Activated naive CD8-positive, alpha-beta T cell treated with anti-CD3 and anti-CD28 coated beads, Interleukin-2, amount 10 ng/mL, durations not matched to agents 7 days and 5 days (primary cell): ENCODE measurements at regions not wholly inside any gene's neighbourhood (a gene's known extent, or its start where the extent isn't known, plus 50 kb on each side); places are given as distances from the start of the nearest gene placed in this dataset.

ENCODE experiments used
- ATAC-seq: fragments of 150-1000 bp; cut with Tn5 transposase; one replicate; pipeline ENCODE4 v1.10.0; 2021; ENCODE audit warnings: low read depth, moderate library complexity
- POLR2A ChIA-PET: fragments of 350-600 bp; sonication (Branson Sonifier 250); formaldehyde crosslinking; loops from one replicate; lab custom pipeline; 2021; ENCODE audit warnings: antibody characterized with exemption; lab: Charles Lee
- DNase-seq: peaks from one replicate; pipeline ENCODE4 v3.0.0; 2021
- H3K27ac Mint-ChIP-seq: one replicate; pipeline ENCODE4 v1.8.0; 2022; ENCODE audit warnings: mild to moderate bottlenecking, mixed read lengths
- H3K27me3 Mint-ChIP-seq: one replicate; pipeline ENCODE4 v1.8.0; 2022; ENCODE audit warnings: mild to moderate bottlenecking, moderate library complexity, mixed read lengths
- H3K36me3 Mint-ChIP-seq: one replicate; pipeline ENCODE4 v1.8.0; 2021; ENCODE audit warnings: mild to moderate bottlenecking, mixed read lengths
- H3K4me1 Mint-ChIP-seq: one replicate; pipeline ENCODE4 v1.8.0; 2021; ENCODE audit warnings: mixed read lengths
- H3K4me3 Mint-ChIP-seq: one replicate; pipeline ENCODE4 v1.8.0; 2022; ENCODE audit warnings: mild to moderate bottlenecking, moderate library complexity, mixed read lengths
- H3K9me3 Mint-ChIP-seq: one replicate; pipeline ENCODE4 v1.8.0; 2021; ENCODE audit warnings: mixed read lengths

GRCh38 chr11:127063241-127063640 lies 62.7 kb upstream of the KIRREL3 start:
- ATAC-seq, result no peak
- Mint-ChIP-seq H3K27me3 (no peaks in the 10 kb centered on the region), H3K9me3 (no peaks in the 10 kb centered on the region), H3K4me1 (no peaks in the 10 kb centered on the region), H3K27ac (no peak overlapping the region), H3K4me3 (no peak overlapping the region), H3K36me3 (no peaks in the 10 kb centered on the region)
- POLR2A ChIA-PET, result no interaction called here
- DNase-seq, result no peak

GRCh38 chr11:127061947-127062346 lies 61.4 kb upstream of the KIRREL3 start:
- Mint-ChIP-seq H3K9me3 (no peaks in the 10 kb centered on the region), H3K27ac (no peak overlapping the region), H3K27me3 (no peaks in the 10 kb centered on the region), H3K4me1 (no peaks in the 10 kb centered on the region), H3K36me3 (no peaks in the 10 kb centered on the region), H3K4me3 (no peak overlapping the region)
- no peak for DNase-seq
- ATAC-seq, result no peak
- POLR2A ChIA-PET, result no interaction called here

- ATAC-seq (no peak), DNase-seq (no peak)
- no peak overlapping the region for H3K27ac Mint-ChIP-seq
- no peaks in the 10 kb centered on the region for H3K9me3 Mint-ChIP-seq
- H3K4me1 Mint-ChIP-seq, result no peaks in the 10 kb centered on the region
- no peak overlapping the region for H3K4me3 Mint-ChIP-seq
- no peaks in the 10 kb centered on the region for H3K36me3 Mint-ChIP-seq
- H3K27me3 Mint-ChIP-seq, result no peaks in the 10 kb centered on the region
- POLR2A ChIA-PET, result no interaction called here
These were observed 59.2 kb upstream of the KIRREL3 start for GRCh38 chr11:127059750-127060149.

- DNase-seq, result no peak
- Mint-ChIP-seq H3K27ac (no peak overlapping the region), H3K36me3 (no peaks in the 10 kb centered on the region), H3K27me3 (no peaks in the 10 kb centered on the region), H3K4me3 (no peak overlapping the region), H3K4me1 (no peaks in the 10 kb centered on the region), H3K9me3 (no peaks in the 10 kb centered on the region)
- POLR2A ChIA-PET, result no interaction called here
- ATAC-seq, result no peak
These were observed 58.7 kb upstream of the KIRREL3 start for GRCh38 chr11:127059286-127059685.

- ATAC-seq (no peak), DNase-seq (no peak)
- Mint-ChIP-seq H3K4me3 (no peak overlapping the region), H3K4me1 (no peaks in the 10 kb centered on the region), H3K9me3 (no peaks in the 10 kb centered on the region), H3K36me3 (no peaks in the 10 kb centered on the region), H3K27me3 (no peaks in the 10 kb centered on the region), H3K27ac (no peak overlapping the region)
- POLR2A ChIA-PET, result no interaction called here
These were observed 58.0 kb upstream of the KIRREL3 start for GRCh38 chr11:127058524-127058923.

GRCh38 chr11:127057126-127057525 lies 56.6 kb upstream of the KIRREL3 start:
- POLR2A ChIA-PET, result no interaction called here
- H3K4me3 Mint-ChIP-seq, result no peak overlapping the region
- no peaks in the 10 kb centered on the region for H3K9me3 Mint-ChIP-seq
- H3K36me3 Mint-ChIP-seq, result no peaks in the 10 kb centered on the region
- DNase-seq, result no peak
- ATAC-seq, result no peak
- no peaks in the 10 kb centered on the region for H3K27me3 Mint-ChIP-seq
- no peak overlapping the region for H3K27ac Mint-ChIP-seq
- no peaks in the 10 kb centered on the region for H3K4me1 Mint-ChIP-seq

- ATAC-seq (no peak), DNase-seq (no peak)
- POLR2A ChIA-PET, result no interaction called here
- no peaks in the 10 kb centered on the region for H3K9me3 Mint-ChIP-seq
- H3K4me3 Mint-ChIP-seq, result no peak overlapping the region
- H3K36me3 Mint-ChIP-seq, result no peaks in the 10 kb centered on the region
- H3K27me3 Mint-ChIP-seq, result no peaks in the 10 kb centered on the region
- H3K27ac Mint-ChIP-seq, result no peak overlapping the region
- no peaks in the 10 kb centered on the region for H3K4me1 Mint-ChIP-seq
These were observed 55.9 kb upstream of the KIRREL3 start for GRCh38 chr11:127056338-127056971.

- no peaks in the 10 kb centered on the region for H3K9me3 Mint-ChIP-seq
- no peak for ATAC-seq
- POLR2A ChIA-PET, result no interaction called here
- no peaks in the 10 kb centered on the region for H3K4me1 Mint-ChIP-seq
- no peaks in the 10 kb centered on the region for H3K36me3 Mint-ChIP-seq
- no peak for DNase-seq
- H3K4me3 Mint-ChIP-seq, result no peak overlapping the region
- H3K27me3 Mint-ChIP-seq, result no peaks in the 10 kb centered on the region
- H3K27ac Mint-ChIP-seq, result no peak overlapping the region
These were observed 54.7 kb upstream of the KIRREL3 start for GRCh38 chr11:127055236-127055635.

- POLR2A ChIA-PET, result no interaction called here
- H3K27ac Mint-ChIP-seq, result no peak overlapping the region
- H3K4me1 Mint-ChIP-seq, result no peaks in the 10 kb centered on the region
- no peak for DNase-seq
- ATAC-seq, result no peak
- no peak overlapping the region for H3K4me3 Mint-ChIP-seq
- H3K27me3 Mint-ChIP-seq, result no peaks in the 10 kb centered on the region
- H3K9me3 Mint-ChIP-seq, result no peaks in the 10 kb centered on the region
- no peaks in the 10 kb centered on the region for H3K36me3 Mint-ChIP-seq
These were observed 53.6 kb upstream of the KIRREL3 start for GRCh38 chr11:127054153-127054552.

- ATAC-seq (no peak), DNase-seq (no peak)
- Mint-ChIP-seq H3K9me3 (no peaks in the 10 kb centered on the region), H3K36me3 (no peaks in the 10 kb centered on the region), H3K27ac (no peak overlapping the region), H3K27me3 (no peaks in the 10 kb centered on the region), H3K4me1 (no peaks in the 10 kb centered on the region), H3K4me3 (no peak overlapping the region)
- POLR2A ChIA-PET, result no interaction called here
These were observed 51.8 kb upstream of the KIRREL3 start for GRCh38 chr11:127052404-127052803.
